Suprapubic skin (tissue), 4 donors: ENCODE measurements at regions not wholly inside any gene's neighbourhood (a gene's known extent, or its start where the extent isn't known, plus 50 kb on each side); places are given as distances from the start of the nearest gene placed in this dataset.

Experiments used
- CTCF ChIP-seq, 2 donors: fragments of 200-600 bp in 1 of 2; fragments of 450-650 bp in 1 of 2; sonication (generic) in 1 of 2; IDR thresholded peaks; one replicate each; pipeline ENCODE4 v1.5.1; 2016 to 2019; ENCODE audit warnings: antibody characterized with exemption in 2 of 2, mild to moderate bottlenecking in 1 of 2, moderate library complexity in 1 of 2
- EP300 ChIP-seq: sonication (generic); formaldehyde crosslinking; IDR thresholded peaks from one replicate; pipeline ENCODE4 v1.6.1; 2017; ENCODE audit warnings: antibody characterized with exemption
- POLR2A ChIP-seq, 2 donors: fragments of 450-650 bp; IDR thresholded peaks; one replicate each; pipeline ENCODE4 v1.6.1; 2017; ENCODE audit warnings: antibody characterized with exemption in 2 of 2, mild to moderate bottlenecking in 2 of 2, moderate library complexity in 2 of 2
- POLR2AphosphoS5 ChIP-seq, 3 donors: sonication (generic); formaldehyde crosslinking; IDR thresholded peaks; one replicate each; pipeline ENCODE4 v1.6.1; 2017; ENCODE audit warnings: antibody characterized with exemption in 3 of 3

GRCh38 chr11:134513585-134514120, 101.6 kb upstream of the B3GAT1 start:
- TF ChIP-seq CTCF (IDR thresholded peaks at IDR 0.05) = no peak
- TF ChIP-seq POLR2AphosphoS5 (IDR thresholded peaks at IDR 0.05) = no peak
- no peak for TF ChIP-seq POLR2A (IDR thresholded peaks at IDR 0.05)
- TF ChIP-seq EP300 = no peak
